ENCODE measurements at regions not wholly inside any gene's neighbourhood (a gene's known extent, or its start where the extent isn't known, plus 50 kb on each side); places are given as distances from the start of the nearest gene placed in this dataset.

- TF ChIP-seq DDIT3 (CRISPR knock-in tag; IDR thresholded peaks at IDR 0.05), result no peak
- TF ChIP-seq ZNF264 (CRISPR knock-in tag; IDR thresholded peaks at IDR 0.05), result no peak
- TF ChIP-seq IKZF1 (IDR thresholded peaks at IDR 0.05), result no peak
- no peak for TF ChIP-seq FOSL2 (CRISPR knock-in tag; IDR thresholded peaks at IDR 0.05)
- no peak for TF ChIP-seq ZNF180 (CRISPR knock-in tag; IDR thresholded peaks at IDR 0.05; ENCODE audit: borderline replicate concordance, low read depth)
- TF ChIP-seq ZNF124 (CRISPR knock-in tag; IDR thresholded peaks at IDR 0.05), result no peak
- TF ChIP-seq MXD3 (CRISPR knock-in tag; IDR thresholded peaks at IDR 0.05), result no peak
Observed at GRCh38 chr6:23195487-23195886, 626.1 kb downstream of the HDGFL1 start (continued).

GRCh38 chr6:23199541-23199940 lies 630.2 kb downstream of the HDGFL1 start:
- no peak overlapping the region for H3K9ac ChIP-seq (ENCODE audit: insufficient read depth, low read depth, low read length)
- H3K4me2 ChIP-seq (ENCODE audit: low read depth, low read length), result no peak overlapping the region
- DNase-seq (ENCODE audit: low spot score) (no peak), FAIRE-seq (no peak), ATAC-seq (no peak)
- BruUV-seq (replicated peaks), result no TSS peak
- H3K4me1 ChIP-seq (ENCODE audit: insufficient read depth, low read length), result no peaks in the 10 kb centered on the region
- H3K9me3 ChIP-seq (ENCODE audit: low read length), result peaks cover 81% of the 10 kb centered on the region
- no peaks in the 10 kb centered on the region for H4K20me1 ChIP-seq (ENCODE audit: insufficient read depth, low read length)
- in situ Hi-C loops (cut with HindIII; ENCODE audit: extremely low pct_ligation_motif_present, low pct_unique_long_range_greater_than_20kb) (no loop called here), intact Hi-C loops (cut with micrococcal nuclease; ENCODE audit: unreplicated experiment) (no loop called here)
- H3K4me3 ChIP-seq (replicated peaks in 1 of 3; ENCODE audit: insufficient read depth in 1 of 3, low read depth in 2 of 3, low read length in 3 of 3), result no peak overlapping the region
- no peak overlapping the region for H3K27ac ChIP-seq (ENCODE audit: extremely low read length, insufficient read depth, low read length)
- no peaks in the 10 kb centered on the region for H3K27me3 ChIP-seq (ENCODE audit: control insufficient read depth in 1 of 2, insufficient read depth in 2 of 2, low read length in 2 of 2)
- WGBS (ENCODE audit: low lambda C conversion rate), result 6% methylated on average over 4 of the region's 4 CpGs
- no peaks in the 10 kb centered on the region for H3K36me3 ChIP-seq (replicated peaks in 1 of 2; ENCODE audit: control insufficient read depth in 1 of 2, insufficient read depth in 2 of 2, low read length in 2 of 2)
- no peak for TF ChIP-seq ZSCAN5A (CRISPR knock-in tag; IDR thresholded peaks at IDR 0.05; ENCODE audit: borderline replicate concordance)
- TF ChIP-seq AGO2 (optimal IDR thresholded peaks at IDR 0.05; ENCODE audit: low read depth, low read length), result no peak
- TF ChIP-seq ZNF362 (CRISPR knock-in tag; IDR thresholded peaks at IDR 0.05; ENCODE audit: borderline replicate concordance), result no peak
- no peak for TF ChIP-seq NCOA2 (CRISPR knock-in tag; IDR thresholded peaks at IDR 0.05)
- TF ChIP-seq POGZ (CRISPR knock-in tag; IDR thresholded peaks at IDR 0.05), result no peak
- TF ChIP-seq TCF12 (IDR thresholded peaks at IDR 0.05), result no peak
- no peak for TF ChIP-seq TCF12 (CRISPR knock-in tag; IDR thresholded peaks at IDR 0.05)
- H3K79me2 ChIP-seq (ENCODE audit: insufficient read depth, low read length), result no peaks in the 10 kb centered on the region
- POLR2A ChIA-PET, result no interaction called here
- no peak overlapping the region for H2AFZ ChIP-seq (ENCODE audit: low read length)
- CTCF ChIA-PET (ENCODE audit: low intra/inter-chr PET ratio, low total read pairs), result no interaction called here

Measured in HepG2 (cell line).